ENCODE measurements at regions not wholly inside any gene's neighbourhood (a gene's known extent, or its start where the extent isn't known, plus 50 kb on each side); places are given as distances from the start of the nearest gene placed in this dataset.

- H3K27ac Mint-ChIP-seq = no peak overlapping the region
- H3K4me3 Mint-ChIP-seq = no peak overlapping the region
- no peak for ATAC-seq (replicated peaks)
Observed at GRCh38 chr6:21523652-21524051, 69.9 kb upstream of the SOX4 start.

GRCh38 chr6:21524201-21524600 lies 69.3 kb upstream of the SOX4 start:
- H3K36me3 Mint-ChIP-seq = no peaks in the 10 kb centered on the region
- no peaks in the 10 kb centered on the region for H3K9me3 Mint-ChIP-seq
- ATAC-seq (replicated peaks) (no peak), DNase-seq (no peak)
- H3K4me3 Mint-ChIP-seq = no peak overlapping the region
- no peaks in the 10 kb centered on the region for H3K27me3 Mint-ChIP-seq
- no peaks in the 10 kb centered on the region for H3K4me1 Mint-ChIP-seq
- no peak overlapping the region for H3K27ac Mint-ChIP-seq

More at GRCh38 chr6:21523652-21524051, 69.9 kb upstream of the SOX4 start:
- Mint-ChIP-seq H3K36me3 (no peaks in the 10 kb centered on the region), H3K4me1 (no peaks in the 10 kb centered on the region), H3K9me3 (no peaks in the 10 kb centered on the region), H3K27me3 (no peaks in the 10 kb centered on the region)
- no peak for DNase-seq

DNA sequence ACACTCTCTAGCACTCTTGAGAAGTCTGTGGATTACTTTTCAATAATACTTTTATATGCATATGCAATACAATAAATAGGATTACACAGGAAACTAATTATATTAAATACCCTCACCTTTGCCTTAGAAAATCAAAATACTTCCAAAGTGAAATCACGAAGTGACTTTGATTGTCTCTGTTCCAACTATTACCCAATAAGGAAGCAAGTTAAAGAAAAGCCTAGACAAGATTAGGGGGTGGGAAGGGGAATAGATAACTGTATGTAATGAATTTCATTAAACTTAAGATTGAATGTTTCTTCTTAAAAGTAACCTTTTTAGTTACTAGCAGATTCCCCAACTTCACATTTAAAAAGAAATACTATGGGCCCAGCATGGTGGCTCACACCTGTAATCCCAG lies 66.6 kb upstream of the SOX4 start:
- Mint-ChIP-seq H3K36me3 (no peaks in the 10 kb centered on the region), H3K27me3 (no peaks in the 10 kb centered on the region), H3K4me1 (no peaks in the 10 kb centered on the region), H3K4me3 (no peak overlapping the region), H3K27ac (no peak overlapping the region), H3K9me3 (no peaks in the 10 kb centered on the region)
- ATAC-seq (replicated peaks) (no peak), DNase-seq (no peak)

DNA sequence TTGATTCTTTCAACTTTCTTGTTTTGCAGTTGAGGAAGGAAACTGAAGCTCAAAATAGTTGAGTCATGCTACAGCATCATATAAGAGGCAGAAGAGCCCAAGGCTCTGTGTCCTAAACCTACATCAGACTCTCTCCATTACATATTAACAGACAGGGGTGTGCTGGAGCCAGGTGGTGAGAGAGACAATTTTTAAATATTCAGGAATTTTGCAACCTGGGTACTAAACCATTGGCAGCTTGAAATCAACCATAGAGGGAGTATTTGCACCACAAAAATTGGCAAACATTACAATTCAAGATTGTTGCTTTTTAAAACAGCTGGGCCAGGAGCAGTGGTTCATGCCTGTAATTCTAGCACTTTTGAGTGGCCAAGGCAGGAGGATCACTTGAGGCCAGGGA lies 65.8 kb upstream of the SOX4 start:
- Mint-ChIP-seq H3K27ac (no peak overlapping the region), H3K9me3 (no peaks in the 10 kb centered on the region), H3K4me3 (no peak overlapping the region), H3K4me1 (no peaks in the 10 kb centered on the region), H3K27me3 (no peaks in the 10 kb centered on the region), H3K36me3 (no peaks in the 10 kb centered on the region)
- DNase-seq = no peak
- ATAC-seq (replicated peaks) = no peak

DNA sequence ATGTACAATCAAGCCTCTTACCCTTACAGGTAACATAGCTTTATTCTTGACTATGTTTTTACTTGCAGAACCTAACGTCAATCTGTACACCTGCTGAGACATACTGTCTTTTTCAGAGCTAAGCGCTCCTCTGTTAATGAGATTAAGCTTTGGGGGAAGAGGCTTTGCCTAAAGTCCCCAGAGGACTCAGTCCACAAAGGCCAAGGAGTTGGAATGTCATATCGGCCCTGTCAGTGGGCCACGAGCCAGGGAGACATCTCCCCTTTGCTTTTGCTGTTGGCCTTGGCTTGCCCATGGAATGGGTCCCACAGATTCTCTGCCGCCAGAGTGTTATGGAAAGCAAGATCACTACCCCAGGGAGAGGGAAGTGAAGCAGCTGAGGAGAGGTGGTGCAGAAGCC lies 64.1 kb upstream of the SOX4 start:
- no peak overlapping the region for H3K27ac Mint-ChIP-seq
- no peak for DNase-seq
- H3K36me3 Mint-ChIP-seq = no peaks in the 10 kb centered on the region
- H3K27me3 Mint-ChIP-seq = peaks cover 0 to 4% of the 10 kb centered on the region in 2 donors
- ATAC-seq (replicated peaks) = no peak
- H3K4me1 Mint-ChIP-seq = no peaks in the 10 kb centered on the region
- no peak overlapping the region for H3K4me3 Mint-ChIP-seq
- H3K9me3 Mint-ChIP-seq = peaks cover 0 to under 1% of the 10 kb centered on the region in 2 donors

- H3K27ac Mint-ChIP-seq = no peak overlapping the region
Observed at GRCh38 chr6:21531393-21531792, 62.2 kb upstream of the SOX4 start.

GRCh38 chr6:21533678-21534077 lies 59.9 kb upstream of the SOX4 start:
- peaks cover 0 to 4% of the 10 kb centered on the region in 2 donors for H3K9me3 Mint-ChIP-seq
- peaks cover 0 to 10% of the 10 kb centered on the region in 2 donors for H3K27me3 Mint-ChIP-seq
- H3K36me3 Mint-ChIP-seq = no peaks in the 10 kb centered on the region
- no peak for DNase-seq
- no peak overlapping the region for H3K4me3 Mint-ChIP-seq
- no peak for ATAC-seq (replicated peaks)
- H3K27ac Mint-ChIP-seq = no peak overlapping the region
- H3K4me1 Mint-ChIP-seq = no peaks in the 10 kb centered on the region

More at GRCh38 chr6:21531393-21531792, 62.2 kb upstream of the SOX4 start:
- Mint-ChIP-seq H3K9me3 (peaks cover 0 to 4% of the 10 kb centered on the region in 2 donors), H3K4me3 (no peak overlapping the region), H3K4me1 (no peaks in the 10 kb centered on the region), H3K27me3 (peaks cover 0 to 4% of the 10 kb centered on the region in 2 donors), H3K36me3 (no peaks in the 10 kb centered on the region)
- DNase-seq (no peak), ATAC-seq (replicated peaks) (no peak)

- DNase-seq (no peak), ATAC-seq (replicated peaks) (no peak)
- no peak overlapping the region for H3K4me3 Mint-ChIP-seq
- H3K4me1 Mint-ChIP-seq = no peaks in the 10 kb centered on the region
- peaks cover 0 to 11% of the 10 kb centered on the region in 2 donors for H3K27me3 Mint-ChIP-seq
- peaks cover 0 to 4% of the 10 kb centered on the region in 2 donors for H3K9me3 Mint-ChIP-seq
- H3K36me3 Mint-ChIP-seq = no peaks in the 10 kb centered on the region
- no peak overlapping the region for H3K27ac Mint-ChIP-seq
Observed at GRCh38 chr6:21536280-21536766, 57.2 kb upstream of the SOX4 start.

DNA sequence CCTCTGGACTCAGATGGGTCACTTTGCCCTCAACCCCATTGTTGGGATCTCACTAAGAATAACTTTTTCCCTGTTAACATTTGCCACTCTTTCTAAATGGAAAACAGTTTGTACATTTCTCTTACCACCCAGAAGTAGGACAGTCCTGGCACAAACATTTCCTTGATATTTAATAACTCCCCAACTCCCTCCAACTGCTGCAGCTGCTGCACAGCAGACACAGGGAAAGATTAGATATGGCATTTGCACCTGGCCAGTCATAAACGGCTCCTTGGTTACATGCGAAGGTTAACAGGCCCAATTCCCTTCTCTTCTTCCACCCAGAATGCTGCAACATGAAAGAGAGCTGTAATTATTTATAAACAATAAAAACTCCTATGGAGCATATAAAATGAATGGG lies 55.9 kb upstream of the SOX4 start:
- Mint-ChIP-seq H3K27me3 (peaks cover 0 to 11% of the 10 kb centered on the region in 2 donors), H3K27ac (no peak overlapping the region), H3K4me1 (no peaks in the 10 kb centered on the region), H3K9me3 (peaks cover 0 to 4% of the 10 kb centered on the region in 2 donors), H3K4me3 (no peak overlapping the region), H3K36me3 (no peaks in the 10 kb centered on the region)
- no peak for DNase-seq
- ATAC-seq (replicated peaks) = no peak

GRCh38 chr6:21538186-21538798 lies 55.3 kb upstream of the SOX4 start:
- H3K4me3 Mint-ChIP-seq = no peak overlapping the region
- DNase-seq (no peak), ATAC-seq (replicated peaks) (no peak)

GRCh38 chr6:21539621-21540100 lies 53.9 kb upstream of the SOX4 start:
- ATAC-seq (replicated peaks) (no peak), DNase-seq (no peak)
- no peak overlapping the region for H3K27ac Mint-ChIP-seq
- no peaks in the 10 kb centered on the region for H3K4me1 Mint-ChIP-seq
- H3K4me3 Mint-ChIP-seq = no peak overlapping the region
- H3K27me3 Mint-ChIP-seq = peaks cover 0 to 7% of the 10 kb centered on the region in 2 donors
- H3K9me3 Mint-ChIP-seq = peaks cover 1 to 5% of the 10 kb centered on the region in 2 donors
- peaks cover 0 to 3% of the 10 kb centered on the region in 2 donors for H3K36me3 Mint-ChIP-seq

More at GRCh38 chr6:21538186-21538798, 55.3 kb upstream of the SOX4 start:
- Mint-ChIP-seq H3K36me3 (no peaks in the 10 kb centered on the region), H3K9me3 (peaks cover 1 to 4% of the 10 kb centered on the region in 2 donors), H3K27ac (no peak overlapping the region), H3K4me1 (no peaks in the 10 kb centered on the region), H3K27me3 (peaks cover 0 to 11% of the 10 kb centered on the region in 2 donors)
